OCI-LY7 (cell line): ENCODE measurements at regions not wholly inside any gene's neighbourhood (a gene's known extent, or its start where the extent isn't known, plus 50 kb on each side); places are given as distances from the start of the nearest gene placed in this dataset.

Source experiments
- BruUV-seq: library from RNA; stranded (reverse); fragments of 400-500 nt; replicated peaks from 2 replicates; lab custom pipeline; 2021; lab: Mats Ljungman, UMichigan
- CTCF ChIA-PET: fragments of 300-600 bp; sonication (Branson Sonifier 250); formaldehyde crosslinking; loops from one replicate; lab custom pipeline; 2022; ENCODE audit warnings: antibody characterized with exemption; ENCODE audit not compliant: unreplicated experiment; lab: Charles Lee
- POLR2A ChIA-PET: fragments of 300-600 bp; sonication (Branson Sonifier 250); formaldehyde crosslinking; loops from one replicate; lab custom pipeline; 2022; ENCODE audit warnings: antibody characterized with exemption; lab: Charles Lee
- DNase-seq: peaks from one replicate; pipeline ENCODE4 v3.0.0-alpha.2; 2015; ENCODE audit warnings: low spot score
- H2AFZ ChIP-seq: fragments of 200-600 bp; sonication (generic), shearing (Covaris generic); 2 replicates; pipeline ENCODE4 v1.6.1; 2014; ENCODE audit warnings: mild to moderate bottlenecking, antibody characterized with exemption, low read length, moderate library complexity
- H3K27ac ChIP-seq: fragments of 200-600 bp; sonication (generic); 2 replicates; pipeline ENCODE4 v1.5.1; 2014; ENCODE audit warnings: mixed run types, low read depth, mild to moderate bottlenecking, moderate library complexity, low read length, inconsistent platforms; ENCODE audit not compliant: poor library complexity, severe bottlenecking
- H3K36me3 ChIP-seq: fragments of 200-600 bp; sonication (generic); 2 replicates; pipeline ENCODE4 v1.6.1; 2014; ENCODE audit warnings: mild to moderate bottlenecking, antibody characterized with exemption, low read length, moderate library complexity, mixed read lengths; ENCODE audit not compliant: insufficient read depth
- H3K4me1 ChIP-seq: fragments of 200-600 bp; sonication (generic); 2 replicates; pipeline ENCODE4 v1.5.1; 2014; ENCODE audit warnings: mild to moderate bottlenecking, low read length; ENCODE audit not compliant: insufficient read depth, poor library complexity, severe bottlenecking
- H3K4me2 ChIP-seq: fragments of 200-600 bp; sonication (generic); 2 replicates; pipeline ENCODE4 v1.6.1; 2014; ENCODE audit warnings: mild to moderate bottlenecking, low read length
- H3K4me3 ChIP-seq: fragments of 200-600 bp; sonication (generic); 2 replicates; pipeline ENCODE4 v1.5.1; 2014; ENCODE audit warnings: mild to moderate bottlenecking, low read depth, low read length; ENCODE audit not compliant: poor library complexity, severe bottlenecking
- H3K79me2 ChIP-seq: fragments of 200-600 bp; sonication (generic); 2 replicates; pipeline ENCODE4 v1.6.1; 2016; ENCODE audit warnings: low read depth, mild to moderate bottlenecking, low read length, moderate library complexity, mixed read lengths; ENCODE audit not compliant: insufficient read depth
- H3K9me2 ChIP-seq: fragments of 200-600 bp; sonication (generic); 2 replicates; pipeline ENCODE4 v1.6.1; 2016; ENCODE audit warnings: mild to moderate bottlenecking, low read length, mixed read lengths; ENCODE audit not compliant: insufficient read depth
- H3K9me3 ChIP-seq: fragments of 200-600 bp; sonication (generic); 2 replicates; pipeline ENCODE4 v1.6.1; 2014; ENCODE audit warnings: mild to moderate bottlenecking, mixed run types, low read length, mixed read lengths
- H4K20me1 ChIP-seq: fragments of 200-600 bp; sonication (generic); 2 replicates; pipeline ENCODE4 v1.6.1; 2014; ENCODE audit warnings: mild to moderate bottlenecking, antibody characterized with exemption, low read length, moderate library complexity, mixed read lengths; ENCODE audit not compliant: insufficient read depth
- CTCF ChIP-seq: fragments of 200-600 bp; sonication (generic); conservative IDR thresholded peaks from 2 replicates; pipeline ENCODE4 v1.5.1; 2014; ENCODE audit warnings: mild to moderate bottlenecking, antibody characterized with exemption, low read length, moderate library complexity, mixed read lengths
- EZH2phosphoT487 ChIP-seq: fragments of 200-600 bp; sonication (generic); IDR thresholded peaks from 2 replicates; pipeline ENCODE4 v1.6.1; 2018; ENCODE audit warnings: low read depth, borderline replicate concordance, mild to moderate bottlenecking, mixed run types, antibody characterized with exemption, low read length, moderate library complexity, mixed read lengths
- intact Hi-C: fragments of 100-400 bp; cut with micrococcal nuclease; formaldehyde crosslinking; loops from one replicate; pipeline ENCODE4 v1.10.0; 2022; ENCODE audit not compliant: unreplicated experiment

GRCh38 chr20:24166412-24166811 is 177.8 kb upstream of the GGTLC1 start:
- no peak overlapping the region for H3K27ac ChIP-seq
- no peaks in the 10 kb centered on the region for H3K9me3 ChIP-seq
- no peaks in the 10 kb centered on the region for H3K36me3 ChIP-seq
- H3K4me2 ChIP-seq = no peak overlapping the region
- DNase-seq = no peak
- H2AFZ ChIP-seq = no peak overlapping the region
- H3K9me2 ChIP-seq = no peaks in the 10 kb centered on the region
- ChIA-PET CTCF (no interaction called here), POLR2A (no interaction called here)
- BruUV-seq = no TSS peak
- no peak for TF ChIP-seq EZH2phosphoT487
- TF ChIP-seq CTCF = no peak
- intact Hi-C loops = no loop called here
- no peaks in the 10 kb centered on the region for H3K79me2 ChIP-seq
- no peaks in the 10 kb centered on the region for H4K20me1 ChIP-seq
- no peaks in the 10 kb centered on the region for H3K4me1 ChIP-seq
- H3K4me3 ChIP-seq = no peak overlapping the region

DNA sequence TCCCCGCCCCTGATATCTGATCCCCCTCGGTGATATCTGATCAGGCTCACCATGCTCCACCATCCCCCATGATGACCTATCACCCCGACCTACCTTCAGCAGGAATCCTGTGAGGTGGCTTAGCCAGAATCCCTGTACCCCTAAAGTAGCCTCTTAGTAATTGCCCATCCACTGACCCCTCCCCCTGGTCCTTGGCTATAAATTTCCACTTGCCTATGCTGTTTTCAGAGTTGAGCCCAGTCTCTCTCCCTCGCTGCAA is 177.5 kb upstream of the GGTLC1 start:
- ChIA-PET CTCF (no interaction called here), POLR2A (no interaction called here)
- no peaks in the 10 kb centered on the region for H3K9me2 ChIP-seq
- H3K79me2 ChIP-seq = no peaks in the 10 kb centered on the region
- no peak overlapping the region for H3K4me3 ChIP-seq
- intact Hi-C loops = no loop called here
- no peak overlapping the region for H3K27ac ChIP-seq
- no peaks in the 10 kb centered on the region for H3K9me3 ChIP-seq
- no peak for DNase-seq
- TF ChIP-seq CTCF = no peak
- no peak overlapping the region for H3K4me2 ChIP-seq
- no peak overlapping the region for H2AFZ ChIP-seq
- BruUV-seq = no TSS peak
- H3K4me1 ChIP-seq = no peaks in the 10 kb centered on the region
- H4K20me1 ChIP-seq = no peaks in the 10 kb centered on the region
- H3K36me3 ChIP-seq = no peaks in the 10 kb centered on the region

DNA sequence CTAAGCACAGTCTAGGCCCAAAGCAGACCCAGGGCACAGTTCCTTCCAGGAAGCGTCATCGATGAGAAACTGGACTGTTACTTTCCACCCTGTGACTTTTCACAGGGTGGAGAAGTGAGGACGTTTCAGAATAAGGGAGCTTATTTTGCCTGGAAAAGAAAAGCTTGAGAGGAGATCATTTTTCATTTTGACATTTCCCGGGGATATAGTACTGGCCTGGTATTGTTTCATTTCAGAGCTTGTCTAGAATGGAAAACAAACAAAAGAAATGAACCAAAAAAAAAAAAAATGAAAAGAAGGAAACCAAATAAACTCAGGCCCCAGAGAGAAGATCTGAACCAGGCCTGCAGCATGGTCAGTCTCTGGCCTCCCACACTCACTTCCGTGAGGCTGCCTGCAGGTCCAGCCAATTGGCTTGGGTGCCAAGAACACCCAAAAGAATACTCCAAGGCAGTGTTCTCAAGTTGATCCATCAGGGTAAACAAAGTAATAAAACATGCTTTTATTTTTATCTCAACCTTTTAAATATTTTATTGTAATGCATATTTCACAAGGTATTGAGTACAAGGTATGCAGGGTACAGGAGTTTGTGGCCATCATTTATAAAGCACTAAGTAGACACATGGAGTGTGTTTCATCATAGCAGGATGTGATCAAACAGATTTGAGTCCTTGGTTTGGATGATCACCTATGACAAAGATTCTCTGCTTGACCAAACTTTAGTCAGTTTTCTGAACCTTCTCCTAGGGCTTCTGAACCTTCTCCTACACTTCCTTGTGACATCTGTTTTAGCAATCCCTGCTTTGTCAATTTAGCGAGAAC is 176.9 kb upstream of the GGTLC1 start:
- no peak for DNase-seq
- Histone ChIP-seq H3K4me1 (no peaks in the 10 kb centered on the region), H3K9me3 (no peaks in the 10 kb centered on the region), H3K4me2 (no peak overlapping the region), H2AFZ (no peak overlapping the region), H3K4me3 (no peak overlapping the region), H3K79me2 (no peaks in the 10 kb centered on the region), H4K20me1 (no peaks in the 10 kb centered on the region), H3K27ac (no peak overlapping the region), H3K9me2 (no peaks in the 10 kb centered on the region), H3K36me3 (no peaks in the 10 kb centered on the region)
- POLR2A ChIA-PET = interaction anchor here (0.6 kb wide), 1 partner anchor 352 kb away, joined by 3 read pairs; no protein-coding TSS in a partner anchor
- TF ChIP-seq CTCF (no peak), EZH2phosphoT487 (no peak)
- CTCF ChIA-PET = no interaction called here
- intact Hi-C loops = no loop called here
- BruUV-seq = no TSS peak
